GM18511 (cell line): ENCODE measurements at regions not wholly inside any gene's neighbourhood (a gene's known extent, or its start where the extent isn't known, plus 50 kb on each side); places are given as distances from the start of the nearest gene placed in this dataset.

Source experiments
- ATAC-seq: cut with Tn5 transposase; IDR thresholded peaks from one replicate; pipeline ENCODE4 v1.9.1; 2021; ENCODE audit warnings: mild to moderate bottlenecking, moderate library complexity; ENCODE audit not compliant: unreplicated experiment

DNA sequence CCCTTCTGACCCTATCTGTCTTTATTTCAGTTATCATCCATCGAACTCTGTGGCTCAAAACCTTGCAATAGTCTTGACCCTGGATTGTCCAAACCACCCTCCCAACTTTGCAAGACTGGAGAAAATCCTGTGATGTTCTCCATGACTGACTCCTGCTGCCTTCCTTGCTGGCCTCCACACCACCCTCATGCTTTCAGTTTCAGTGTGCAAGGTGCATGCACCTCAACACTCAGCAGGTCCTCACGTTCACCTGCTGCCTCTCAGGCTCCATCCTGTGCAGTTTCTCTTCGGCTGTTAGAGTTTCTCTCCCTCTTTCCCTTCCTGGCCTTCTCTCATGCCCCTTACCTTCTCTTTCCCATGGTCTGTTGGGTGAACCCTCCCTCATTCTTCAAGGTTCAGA lies 59.4 kb upstream of the ASIC2 start:
- no peak for ATAC-seq

DNA sequence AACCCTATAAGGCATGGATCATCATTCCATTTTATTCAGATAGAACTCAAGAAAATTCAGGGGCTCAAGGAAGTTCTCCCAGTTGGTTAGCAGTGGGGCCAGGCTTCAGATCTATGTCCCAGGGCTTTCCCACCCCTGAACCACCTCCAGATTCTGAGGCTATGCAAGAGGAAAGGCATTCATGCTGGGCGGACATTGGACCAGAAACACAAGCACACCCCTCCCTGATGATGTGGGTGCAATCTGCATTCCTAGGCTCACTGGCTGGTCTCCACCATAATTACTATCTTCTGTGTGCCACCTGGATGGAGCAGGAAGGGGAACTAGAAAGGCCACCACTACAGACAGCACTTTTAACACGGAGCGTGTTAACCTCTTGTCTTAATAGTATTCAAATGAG lies 63.2 kb upstream of the ASIC2 start:
- no peak for ATAC-seq

DNA sequence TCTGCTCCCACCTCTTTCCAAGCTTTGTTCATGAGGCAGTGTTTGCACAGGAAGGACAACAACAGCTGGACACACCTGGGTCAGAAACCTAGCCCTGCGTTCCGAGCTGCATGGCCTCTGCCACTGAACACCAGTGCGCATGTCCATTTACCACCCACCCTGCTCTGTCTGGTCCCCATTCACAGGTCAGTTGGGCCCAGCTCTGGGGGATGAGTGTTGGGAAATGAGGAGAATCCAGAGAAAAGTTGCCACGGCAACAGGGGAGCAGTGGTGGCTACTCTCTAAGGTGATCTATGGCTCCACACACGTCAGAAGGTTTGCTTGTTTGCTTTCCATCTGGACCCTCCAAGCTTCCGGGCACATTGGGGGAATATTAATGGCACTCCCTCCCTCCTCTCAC lies 70.4 kb upstream of the ASIC2 start:
- no peak for ATAC-seq

DNA sequence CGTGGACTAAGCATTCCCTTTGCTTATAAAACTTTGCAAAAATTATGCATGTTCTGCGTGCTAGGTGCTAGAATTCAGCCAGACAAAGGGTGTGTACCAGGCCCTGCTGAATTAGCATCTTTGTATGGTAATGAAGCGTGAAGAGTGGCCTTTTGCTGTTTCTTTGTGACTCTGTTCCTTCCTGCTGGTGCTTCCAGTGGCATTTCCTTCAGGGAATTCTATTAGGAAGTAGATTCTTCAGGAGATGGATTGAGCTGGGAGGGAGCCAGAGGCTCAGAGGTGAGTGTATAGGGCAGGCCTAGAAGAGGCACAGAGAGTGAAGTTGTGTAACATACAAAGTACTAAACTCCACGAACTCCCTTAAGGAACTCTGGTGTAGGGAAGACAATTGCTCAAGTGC lies 73.9 kb upstream of the ASIC2 start:
- ATAC-seq, result no peak

DNA sequence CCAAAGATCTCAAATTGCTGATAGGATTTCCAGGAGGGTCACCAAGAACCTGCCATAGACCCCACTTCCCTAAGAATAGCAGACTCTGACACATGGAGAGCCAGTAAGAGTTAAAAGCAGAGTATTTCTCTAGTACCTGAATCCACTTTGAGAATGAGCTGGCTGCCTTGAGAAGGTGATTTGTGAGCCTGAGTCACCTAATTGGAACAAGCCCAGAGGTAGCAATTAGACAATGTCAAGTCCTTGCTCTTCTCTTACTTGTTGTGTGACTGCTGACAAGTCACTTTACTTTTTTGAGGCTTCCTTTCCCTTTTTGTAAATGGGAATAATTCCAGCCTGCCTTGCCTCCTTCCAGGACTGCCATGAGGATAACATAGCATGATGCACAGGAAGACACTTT lies 76.1 kb upstream of the ASIC2 start:
- no peak for ATAC-seq

DNA sequence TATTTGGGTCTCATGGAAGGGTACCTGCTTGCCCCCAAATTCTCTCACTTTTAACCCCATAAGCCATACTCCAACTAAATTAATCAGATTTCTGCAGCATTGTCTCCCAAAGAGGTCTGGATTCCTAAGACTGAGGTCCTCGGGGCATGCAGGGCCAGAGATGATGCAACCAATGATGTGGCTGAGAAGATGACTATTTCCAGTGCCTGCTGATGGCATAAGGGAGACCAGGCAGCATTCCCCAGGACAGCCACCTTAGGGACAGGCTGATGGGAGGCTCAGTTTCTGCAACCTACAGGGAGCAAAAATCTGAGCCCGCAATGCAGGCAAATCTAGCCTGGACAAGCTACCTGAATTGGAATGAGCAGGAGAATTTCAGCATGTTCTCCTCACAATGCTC lies 76.8 kb upstream of the ASIC2 start:
- ATAC-seq, result no peak

DNA sequence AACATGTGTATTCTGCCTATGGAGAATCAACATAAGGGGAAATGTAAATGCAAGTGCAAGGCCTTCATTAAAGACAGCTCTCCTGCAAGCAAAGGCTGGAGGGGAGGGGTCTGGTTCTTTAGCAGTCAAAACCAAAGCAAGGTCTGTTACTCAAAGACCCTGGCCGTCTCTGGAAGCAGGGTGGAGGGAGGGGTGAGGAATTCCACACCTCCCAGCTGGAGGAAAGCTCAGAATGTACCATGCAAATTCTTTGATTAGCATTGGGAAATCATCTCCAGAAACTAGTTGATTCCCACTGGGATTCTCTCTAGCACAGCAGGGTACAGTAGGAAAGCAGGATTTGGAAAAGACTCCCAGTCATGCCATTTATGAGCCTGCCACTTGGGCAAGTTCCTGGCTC lies 77.3 kb upstream of the ASIC2 start:
- no peak for ATAC-seq

DNA sequence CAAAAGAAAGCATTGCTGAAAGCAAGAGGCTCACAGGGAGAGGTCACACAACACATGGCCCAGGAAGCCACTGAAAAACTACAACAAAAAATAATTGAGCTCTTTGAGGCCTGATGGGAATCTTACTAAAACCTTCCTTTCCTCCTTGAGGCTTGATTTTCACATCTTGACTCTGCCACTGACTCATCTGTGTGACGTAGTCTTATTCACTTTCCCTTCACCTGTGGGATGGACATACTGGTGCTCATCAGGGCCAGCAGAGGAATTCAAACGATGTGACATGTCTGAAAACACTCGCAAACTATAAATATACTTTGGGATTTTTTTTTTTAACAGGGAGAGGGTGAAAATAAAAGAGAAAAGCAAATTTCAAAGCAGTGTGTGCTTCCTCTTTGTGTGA lies 78.3 kb upstream of the ASIC2 start:
- no peak for ATAC-seq

DNA sequence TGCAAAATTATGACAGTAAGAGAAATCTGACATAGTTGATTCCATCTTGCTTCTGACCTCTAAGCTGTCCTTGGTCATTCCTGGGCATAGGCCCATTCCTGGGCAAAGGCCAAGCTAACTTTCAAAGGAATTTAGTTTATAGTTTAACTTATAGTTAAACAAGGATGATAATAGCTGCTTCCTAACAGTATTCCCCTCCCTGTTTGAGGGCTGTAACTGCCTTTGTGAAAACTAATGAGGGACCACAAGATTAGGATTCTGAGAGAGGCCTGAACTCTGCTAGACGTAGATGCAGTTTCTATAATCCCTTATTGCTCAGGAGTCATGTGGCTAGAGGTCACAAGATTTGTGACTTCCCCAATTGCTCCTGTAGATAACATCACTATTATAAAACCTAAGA lies 80.2 kb upstream of the ASIC2 start:
- ATAC-seq, result no peak

DNA sequence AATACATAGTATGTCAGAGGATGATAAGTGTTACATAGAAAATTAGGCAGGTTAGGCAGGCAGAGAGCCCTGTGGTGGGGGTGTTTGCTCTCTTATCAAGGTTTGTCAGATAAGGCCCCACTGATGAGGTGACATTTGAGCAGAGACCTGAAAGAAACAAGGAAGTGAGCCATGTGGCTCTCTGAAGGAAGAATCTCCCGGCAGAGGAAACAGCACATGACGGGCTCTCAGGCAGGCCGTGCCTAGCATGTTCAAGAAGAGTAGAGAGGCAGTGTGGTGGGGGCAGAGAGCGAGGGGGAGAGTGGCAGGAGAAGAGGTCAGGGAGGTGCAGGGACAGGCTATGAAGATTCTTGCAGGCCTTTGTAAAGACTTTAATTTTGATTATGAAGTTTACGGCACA lies 82.0 kb upstream of the ASIC2 start:
- no peak for ATAC-seq

DNA sequence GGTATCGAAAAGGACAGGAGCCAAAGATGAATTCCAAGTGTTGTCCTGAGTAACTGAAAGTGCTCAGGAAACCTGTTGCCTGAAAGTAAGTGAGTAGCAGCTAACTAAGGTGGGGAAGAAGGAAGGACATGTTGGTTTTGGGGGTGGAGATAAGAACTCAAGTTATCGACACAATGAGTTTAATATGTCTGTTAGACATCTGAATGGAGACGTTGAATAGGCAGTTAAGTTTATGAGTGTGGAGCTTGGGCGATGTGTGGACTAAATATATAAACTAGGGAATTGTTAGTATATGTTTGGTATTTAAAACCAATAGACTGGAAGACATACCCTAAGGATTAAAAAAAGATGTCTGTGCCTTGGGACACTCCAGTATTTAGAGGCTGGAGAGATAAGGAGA lies 82.7 kb upstream of the ASIC2 start:
- no peak for ATAC-seq

DNA sequence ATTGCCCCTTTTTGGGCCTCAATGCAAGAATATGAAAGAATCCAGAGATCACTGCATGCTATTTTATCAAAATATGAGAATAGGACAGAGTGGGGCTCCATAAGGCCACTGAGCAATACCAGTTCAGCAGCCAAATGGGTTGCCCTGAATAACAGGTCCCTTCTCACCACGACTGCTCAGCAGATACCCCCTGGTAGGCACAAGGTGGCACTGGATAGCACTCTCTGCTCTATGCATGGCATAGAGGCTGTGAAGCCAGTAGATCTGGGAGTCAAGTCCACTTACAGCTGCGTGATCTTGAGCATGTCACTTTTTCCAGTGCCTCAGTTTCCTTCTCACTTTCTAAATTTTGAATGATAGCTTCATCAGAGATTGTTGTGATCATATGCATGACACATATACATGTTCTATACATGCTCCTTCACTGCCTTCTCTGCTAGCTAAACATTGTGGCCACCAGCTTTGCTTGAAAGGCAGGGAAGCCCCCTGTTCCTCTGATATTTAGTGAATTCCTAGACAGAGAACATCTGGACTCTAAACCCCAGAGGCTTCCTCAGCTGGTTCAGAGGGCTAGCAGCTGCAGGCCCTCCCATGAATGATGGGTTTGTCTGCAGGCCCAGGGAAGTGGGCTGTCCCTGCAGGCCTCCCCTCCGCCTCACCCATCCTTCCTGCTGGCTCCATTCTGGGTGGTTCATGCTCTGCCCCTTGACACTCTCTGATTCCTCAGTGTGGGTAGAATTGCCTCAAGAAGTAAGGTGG lies 84.9 kb upstream of the ASIC2 start:
- no peak for ATAC-seq

DNA sequence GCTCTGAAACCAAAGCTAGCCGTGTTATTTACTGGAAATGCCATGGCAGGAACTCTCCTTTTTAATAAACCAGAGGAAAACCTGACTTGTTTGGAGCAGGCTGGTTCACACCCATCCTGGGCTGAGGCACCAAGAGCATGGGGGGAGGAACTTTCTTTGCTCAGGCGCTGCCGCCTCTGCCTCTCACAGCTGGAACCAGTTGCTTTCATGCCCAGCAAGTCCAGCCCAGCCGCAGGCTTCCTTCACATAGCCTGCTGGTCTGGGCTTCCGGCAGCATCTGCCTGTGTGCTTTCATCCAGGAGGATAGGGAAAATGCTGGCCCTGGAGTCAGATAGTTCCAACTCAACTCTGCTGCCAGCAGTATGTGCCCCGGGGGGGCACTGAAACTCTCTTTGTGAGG lies 88.1 kb upstream of the ASIC2 start:
- ATAC-seq, result no peak

DNA sequence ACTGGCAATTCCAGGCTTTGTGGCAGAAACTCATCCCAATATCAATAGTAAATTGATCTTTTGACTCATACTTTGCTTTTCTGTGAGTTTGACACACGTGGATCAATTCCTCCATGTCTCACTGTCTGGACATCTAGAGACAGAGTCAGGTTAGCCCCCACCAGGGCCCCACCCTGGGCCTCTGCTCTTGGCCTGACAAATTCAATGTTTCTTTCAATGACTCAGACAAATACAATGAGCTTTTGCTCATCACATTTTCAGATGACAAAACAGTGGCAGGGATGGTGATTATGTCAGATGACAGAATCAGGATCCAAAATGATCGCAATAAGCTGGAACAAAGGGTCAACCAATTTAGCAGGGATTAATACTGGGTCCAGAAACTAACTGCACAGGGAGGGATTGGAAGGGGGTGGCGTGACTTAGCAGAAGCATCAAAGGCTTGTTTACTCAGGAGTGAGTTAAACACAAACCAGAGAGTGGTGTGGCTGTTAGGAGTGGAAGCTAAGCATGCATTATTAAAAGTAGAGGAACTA lies 90.5 kb upstream of the ASIC2 start:
- ATAC-seq, result no peak

DNA sequence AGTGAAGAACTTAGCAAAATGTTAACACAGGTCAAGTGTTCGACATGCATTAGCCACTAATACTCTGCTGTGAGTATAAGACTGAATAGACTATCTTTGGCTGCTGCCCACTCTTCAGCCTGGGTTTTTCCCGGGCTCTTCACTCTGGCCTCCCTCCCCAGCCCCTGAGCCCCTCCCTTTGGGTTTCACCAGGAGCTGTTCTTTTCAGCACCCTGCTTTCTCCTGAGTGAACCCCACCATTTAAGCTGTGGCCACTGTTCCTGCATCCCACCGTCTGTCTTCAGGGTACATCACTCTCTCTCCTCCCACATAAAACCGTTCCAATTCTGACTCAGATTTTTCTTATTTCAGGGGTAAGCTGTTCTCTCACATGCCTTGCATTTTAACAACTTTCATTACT lies 92.0 kb upstream of the ASIC2 start:
- ATAC-seq, result no peak

DNA sequence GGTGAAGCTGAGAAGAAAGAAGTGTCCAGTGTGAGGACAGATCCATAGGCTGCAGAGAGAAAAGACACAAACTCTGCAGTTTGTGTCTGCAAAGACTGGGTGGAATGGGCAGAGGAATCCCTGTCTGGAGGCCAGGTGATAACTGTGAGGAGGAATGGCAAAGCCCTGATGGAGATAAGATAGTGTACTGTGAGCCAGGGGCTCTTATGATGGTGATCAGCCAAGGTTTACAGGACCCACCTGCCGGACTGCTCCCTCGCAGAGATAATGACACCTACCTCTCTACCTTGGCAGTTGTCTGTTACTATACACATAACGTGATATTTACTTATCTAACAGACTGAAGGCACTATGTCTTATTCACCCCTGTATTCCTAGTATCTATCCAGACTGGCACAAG lies 92.6 kb upstream of the ASIC2 start:
- ATAC-seq, result no peak

DNA sequence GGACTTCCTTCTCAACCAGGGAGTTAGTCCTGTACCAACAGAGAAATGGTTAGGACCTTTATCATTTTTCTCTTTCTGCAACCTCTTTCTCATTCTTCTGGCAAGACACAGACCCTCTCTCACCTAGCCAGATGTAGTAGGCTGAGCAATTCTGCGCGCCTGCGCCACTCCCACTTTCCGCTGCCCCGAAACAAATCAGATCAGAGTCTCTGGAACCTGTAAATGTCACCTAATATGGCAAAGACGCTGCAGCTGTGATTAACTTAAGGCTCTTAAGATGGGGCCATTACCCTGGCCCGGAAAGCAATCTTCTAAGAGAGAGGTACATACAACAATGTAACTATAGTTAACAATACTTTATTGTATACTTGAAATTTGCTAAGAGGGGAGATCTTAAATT lies 94.3 kb upstream of the ASIC2 start:
- no peak for ATAC-seq

DNA sequence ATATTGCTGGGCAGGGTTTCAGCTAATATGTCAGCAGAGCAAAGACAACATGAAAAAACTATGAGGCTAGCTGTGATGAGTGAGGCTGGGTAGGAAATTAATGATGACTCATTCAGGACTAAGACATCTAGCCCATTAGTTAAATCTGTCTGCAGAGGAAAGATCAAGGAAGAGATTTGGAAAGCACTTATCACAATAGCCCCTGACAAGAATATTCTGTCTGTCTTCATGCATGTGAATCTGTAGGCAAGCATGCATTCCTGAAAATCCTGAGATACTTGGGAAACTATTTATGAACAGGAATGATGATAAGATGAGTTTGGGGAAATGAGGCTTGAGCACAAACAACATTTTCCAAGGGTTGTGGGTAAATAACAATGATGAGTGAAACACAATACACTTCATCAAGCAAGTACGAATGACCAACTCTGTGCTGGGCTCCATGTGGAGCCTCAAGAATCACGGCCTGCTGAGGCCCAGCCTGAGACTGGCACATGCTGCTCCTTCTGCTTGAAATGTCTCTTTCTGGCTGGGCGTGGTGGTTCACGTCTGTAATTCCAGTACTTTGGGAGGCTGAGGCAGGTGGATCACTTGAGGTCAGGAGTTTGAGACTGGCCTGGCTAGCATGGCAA lies 96.5 kb upstream of the ASIC2 start:
- ATAC-seq, result no peak

DNA sequence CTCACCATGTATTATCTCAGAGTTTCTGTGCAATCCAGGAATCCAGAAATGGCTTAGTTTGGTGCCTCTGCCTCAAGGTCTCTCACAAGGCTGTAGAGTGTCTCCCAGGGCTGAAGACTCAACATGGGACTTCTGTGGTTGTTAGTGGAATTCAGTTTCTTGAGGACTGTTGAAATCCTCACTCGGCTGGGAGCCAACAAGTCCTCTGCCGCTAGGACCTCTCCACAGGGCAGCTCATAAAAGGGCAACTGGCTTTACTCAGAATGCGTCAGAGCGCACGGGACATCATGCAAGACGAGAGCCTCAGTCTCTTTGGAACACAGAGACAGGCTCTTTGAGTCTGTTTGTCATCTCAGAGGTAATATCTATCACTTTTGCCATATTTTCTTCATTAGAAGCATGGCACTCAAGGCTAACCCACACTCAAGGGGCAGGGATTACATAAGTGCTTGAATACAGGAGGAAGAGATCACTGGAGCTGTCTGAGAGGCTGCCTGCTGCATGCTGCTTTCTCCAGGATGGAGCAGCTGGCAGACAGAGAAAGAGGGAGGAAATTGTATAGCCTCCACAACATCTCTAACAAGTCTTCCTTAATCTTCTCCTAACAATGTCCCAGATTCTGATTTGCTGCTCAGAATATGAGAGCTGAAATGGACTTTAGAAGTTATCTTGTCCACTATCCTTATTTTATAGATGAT lies 97.5 kb upstream of the ASIC2 start:
- ATAC-seq, result no peak

DNA sequence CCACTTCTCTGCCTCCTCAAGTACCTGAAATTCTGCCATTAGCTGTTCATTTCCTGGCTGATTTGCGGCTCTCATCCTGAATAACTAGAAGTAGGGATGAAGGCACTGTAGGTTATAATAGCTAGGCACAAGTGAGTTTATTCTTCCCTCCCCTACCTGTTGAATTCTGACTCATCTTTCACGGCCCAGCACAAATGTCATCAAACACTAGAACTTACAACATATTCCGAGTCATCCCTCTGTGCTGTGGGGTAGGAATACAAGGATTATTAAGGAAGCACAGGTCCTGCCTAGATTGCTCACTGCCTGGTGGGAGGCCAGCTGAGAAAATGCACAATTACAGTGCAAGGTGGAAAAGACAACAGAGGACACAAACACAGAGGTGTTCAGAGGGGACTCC lies 103.7 kb upstream of the ASIC2 start:
- ATAC-seq, result no peak

DNA sequence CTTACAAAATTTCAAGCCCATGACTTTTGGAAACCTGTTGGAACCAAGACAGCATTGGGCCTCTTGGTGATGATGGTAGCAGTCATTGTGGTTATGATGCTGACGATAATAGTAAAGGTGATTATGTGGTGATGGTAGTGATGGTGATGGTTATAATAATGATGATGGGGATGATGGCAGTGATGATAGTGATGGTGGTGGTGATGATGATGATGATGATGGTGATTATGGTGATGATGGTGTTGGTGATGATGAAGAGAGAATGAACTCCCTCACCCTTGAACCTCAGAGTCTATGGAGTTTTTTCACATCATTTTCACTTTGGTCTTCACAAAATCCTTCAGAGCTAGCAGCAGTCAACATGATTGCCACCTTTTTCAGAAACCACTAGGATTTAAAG lies 105.3 kb upstream of the ASIC2 start:
- no peak for ATAC-seq

DNA sequence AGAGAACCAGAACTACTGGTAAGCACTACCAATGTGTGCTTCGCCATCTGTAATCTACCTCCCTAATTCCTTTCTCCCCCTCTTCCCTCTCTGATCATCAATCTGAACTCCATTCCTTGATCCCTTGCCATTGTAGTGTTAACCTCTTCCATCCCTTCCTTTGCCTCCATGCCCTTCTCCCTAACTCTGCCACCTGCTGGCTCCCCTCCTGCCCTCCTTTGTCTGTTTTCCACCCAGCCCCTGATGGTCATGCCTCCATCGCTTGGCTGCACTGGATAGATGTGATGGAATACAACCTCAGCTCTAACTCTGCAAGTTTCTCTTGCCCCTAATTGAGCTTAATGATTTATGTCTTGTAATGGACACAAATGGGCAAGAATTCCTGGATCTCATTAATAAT lies 108.2 kb upstream of the ASIC2 start:
- no peak for ATAC-seq
